Suprapubic skin (tissue), 3 donors: ENCODE measurements at regions not wholly inside any gene's neighbourhood (a gene's known extent, or its start where the extent isn't known, plus 50 kb on each side); places are given as distances from the start of the nearest gene placed in this dataset.

Experiments
- EP300 ChIP-seq: sonication (generic); formaldehyde crosslinking; IDR thresholded peaks from one replicate; pipeline ENCODE4 v1.6.1; 2017; ENCODE audit warnings: antibody characterized with exemption
- POLR2A ChIP-seq, 2 donors: fragments of 450-650 bp; IDR thresholded peaks; one replicate each; pipeline ENCODE4 v1.6.1; 2017; ENCODE audit warnings: antibody characterized with exemption in 2 of 2, mild to moderate bottlenecking in 2 of 2, moderate library complexity in 2 of 2
- TF ChIP-seq, protein P1 (sequence below), 2 donors: fragments of 200-600 bp in 1 of 2; fragments of 450-650 bp in 1 of 2; sonication (generic) in 1 of 2; IDR thresholded peaks; one replicate each; pipeline ENCODE4 v1.5.1; 2016 to 2019; ENCODE audit warnings: antibody characterized with exemption in 2 of 2, mild to moderate bottlenecking in 1 of 2, moderate library complexity in 1 of 2

DNA sequence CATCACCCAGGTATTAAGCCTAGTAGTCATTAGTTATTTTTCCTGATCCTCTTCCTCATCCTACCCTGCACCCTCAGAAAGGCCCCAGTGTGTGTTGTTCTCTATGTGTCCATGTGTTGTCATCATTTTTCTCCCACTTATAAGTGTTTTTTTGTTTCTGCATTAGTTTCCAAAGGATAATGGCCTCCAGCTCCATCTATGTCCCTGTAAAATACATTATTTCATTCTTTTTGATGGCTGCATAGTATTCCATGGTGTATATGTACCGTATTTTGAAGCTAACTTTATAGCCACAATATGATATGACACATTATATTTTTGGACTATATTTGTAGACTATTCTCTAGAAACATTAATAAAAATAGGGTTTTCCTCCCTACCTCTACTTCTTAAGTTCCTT lies 324.4 kb upstream of the EDIL3 start:
- TF ChIP-seq, protein P1, sequence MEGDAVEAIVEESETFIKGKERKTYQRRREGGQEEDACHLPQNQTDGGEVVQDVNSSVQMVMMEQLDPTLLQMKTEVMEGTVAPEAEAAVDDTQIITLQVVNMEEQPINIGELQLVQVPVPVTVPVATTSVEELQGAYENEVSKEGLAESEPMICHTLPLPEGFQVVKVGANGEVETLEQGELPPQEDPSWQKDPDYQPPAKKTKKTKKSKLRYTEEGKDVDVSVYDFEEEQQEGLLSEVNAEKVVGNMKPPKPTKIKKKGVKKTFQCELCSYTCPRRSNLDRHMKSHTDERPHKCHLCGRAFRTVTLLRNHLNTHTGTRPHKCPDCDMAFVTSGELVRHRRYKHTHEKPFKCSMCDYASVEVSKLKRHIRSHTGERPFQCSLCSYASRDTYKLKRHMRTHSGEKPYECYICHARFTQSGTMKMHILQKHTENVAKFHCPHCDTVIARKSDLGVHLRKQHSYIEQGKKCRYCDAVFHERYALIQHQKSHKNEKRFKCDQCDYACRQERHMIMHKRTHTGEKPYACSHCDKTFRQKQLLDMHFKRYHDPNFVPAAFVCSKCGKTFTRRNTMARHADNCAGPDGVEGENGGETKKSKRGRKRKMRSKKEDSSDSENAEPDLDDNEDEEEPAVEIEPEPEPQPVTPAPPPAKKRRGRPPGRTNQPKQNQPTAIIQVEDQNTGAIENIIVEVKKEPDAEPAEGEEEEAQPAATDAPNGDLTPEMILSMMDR (IDR thresholded peaks at IDR 0.05) = no peak
- TF ChIP-seq POLR2A (IDR thresholded peaks at IDR 0.05) (no peak), EP300 (no peak)
